ENCODE measurements at regions not wholly inside any gene's neighbourhood (a gene's known extent, or its start where the extent isn't known, plus 50 kb on each side); places are given as distances from the start of the nearest gene placed in this dataset.

GRCh38 chr12:93039930-93040329 is 110.8 kb upstream of the EEA1 start:
- TF ChIP-seq CTCF (IDR thresholded peaks at IDR 0.05 in 8 of 11, conservative IDR thresholded peaks at IDR 0.05 in 3 of 11): no peak
- TF ChIP-seq POLR2A (IDR thresholded peaks at IDR 0.05): no peak

Data from spleen (tissue), 7 donors.